Body of pancreas (tissue), 4 donors: ENCODE measurements at regions not wholly inside any gene's neighbourhood (a gene's known extent, or its start where the extent isn't known, plus 50 kb on each side); places are given as distances from the start of the nearest gene placed in this dataset.

Source experiments
- POLR2A ChIP-seq, 3 donors: fragments of 450-650 bp; IDR thresholded peaks; one replicate each; pipeline ENCODE4 v1.6.1; 2016; ENCODE audit warnings: antibody characterized with exemption in 3 of 3, mild to moderate bottlenecking in 2 of 3
- TF ChIP-seq, protein P1 (sequence below), 7 experiments: fragments of 450-650 bp in 4 of 7; fragments of 200-600 bp in 3 of 7; sonication (generic) in 3 of 7; IDR thresholded peaks; one replicate each; pipeline ENCODE4 v1.5.1; 2016 to 2019; ENCODE audit warnings: antibody characterized with exemption in 7 of 7

DNA sequence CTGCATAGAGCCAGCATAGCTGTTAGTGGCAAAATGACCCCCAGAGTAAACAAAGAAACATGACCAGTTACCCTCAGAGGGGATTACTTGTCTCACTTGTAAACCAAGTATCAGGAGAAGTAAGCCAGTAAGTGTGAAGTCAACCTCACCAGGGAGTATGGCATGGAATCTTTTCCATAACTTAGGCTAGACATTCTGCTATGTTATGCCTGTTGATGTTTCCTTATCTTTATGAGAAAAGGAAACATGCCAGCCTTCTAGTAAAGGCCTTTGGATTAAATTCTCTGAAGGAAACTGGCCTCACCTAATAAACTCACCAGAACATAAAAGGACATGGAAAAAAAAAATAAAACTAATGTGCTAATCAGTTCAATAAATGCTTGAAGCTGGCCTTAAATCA is 87.7 kb downstream of the SEM1 start:
- TF ChIP-seq, protein P1, sequence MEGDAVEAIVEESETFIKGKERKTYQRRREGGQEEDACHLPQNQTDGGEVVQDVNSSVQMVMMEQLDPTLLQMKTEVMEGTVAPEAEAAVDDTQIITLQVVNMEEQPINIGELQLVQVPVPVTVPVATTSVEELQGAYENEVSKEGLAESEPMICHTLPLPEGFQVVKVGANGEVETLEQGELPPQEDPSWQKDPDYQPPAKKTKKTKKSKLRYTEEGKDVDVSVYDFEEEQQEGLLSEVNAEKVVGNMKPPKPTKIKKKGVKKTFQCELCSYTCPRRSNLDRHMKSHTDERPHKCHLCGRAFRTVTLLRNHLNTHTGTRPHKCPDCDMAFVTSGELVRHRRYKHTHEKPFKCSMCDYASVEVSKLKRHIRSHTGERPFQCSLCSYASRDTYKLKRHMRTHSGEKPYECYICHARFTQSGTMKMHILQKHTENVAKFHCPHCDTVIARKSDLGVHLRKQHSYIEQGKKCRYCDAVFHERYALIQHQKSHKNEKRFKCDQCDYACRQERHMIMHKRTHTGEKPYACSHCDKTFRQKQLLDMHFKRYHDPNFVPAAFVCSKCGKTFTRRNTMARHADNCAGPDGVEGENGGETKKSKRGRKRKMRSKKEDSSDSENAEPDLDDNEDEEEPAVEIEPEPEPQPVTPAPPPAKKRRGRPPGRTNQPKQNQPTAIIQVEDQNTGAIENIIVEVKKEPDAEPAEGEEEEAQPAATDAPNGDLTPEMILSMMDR (IDR thresholded peaks at IDR 0.05), result no peak
- no peak for TF ChIP-seq POLR2A (IDR thresholded peaks at IDR 0.05)
